Ramos (cell line): ENCODE measurements at regions not wholly inside any gene's neighbourhood (a gene's known extent, or its start where the extent isn't known, plus 50 kb on each side); places are given as distances from the start of the nearest gene placed in this dataset.
"Not testable (repeated sequence)": the region's sequence is repeated elsewhere in the genome, so short reads cannot be mapped to it uniquely, and the experiment has no call there.

Experiments
- in situ Hi-C: fragments of 300-500 bp; cut with MboI; formaldehyde crosslinking; loops from one replicate; pipeline ENCODE4 v1.14.3; 2022; ENCODE audit warnings: low sequenced_read_pairs; ENCODE audit not compliant: unreplicated experiment

- in situ Hi-C loops = no loop called here
Measured at GRCh38 chr5:152066784-152067183, 142.1 kb upstream of the GLRA1 start.

DNA sequence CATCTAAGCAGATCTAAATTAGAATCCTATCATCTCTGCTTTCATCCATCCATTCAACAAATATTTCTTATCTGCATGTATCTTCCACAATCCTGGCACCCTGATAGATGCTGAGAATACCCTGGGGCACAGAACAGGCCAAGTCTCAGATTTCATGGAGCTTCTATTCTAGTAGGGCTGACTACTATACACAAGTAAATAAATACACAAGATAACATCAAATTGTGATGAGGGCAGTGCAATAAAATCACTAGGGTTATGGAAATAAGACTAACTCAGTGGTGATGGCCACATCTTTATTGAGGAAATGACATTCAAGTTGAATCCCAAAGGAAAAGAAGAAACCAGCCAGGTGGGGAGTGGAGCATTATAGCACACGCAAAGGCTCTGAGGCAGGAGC lies 138.4 kb upstream of the GLRA1 start:
- in situ Hi-C loops = no loop called here

DNA sequence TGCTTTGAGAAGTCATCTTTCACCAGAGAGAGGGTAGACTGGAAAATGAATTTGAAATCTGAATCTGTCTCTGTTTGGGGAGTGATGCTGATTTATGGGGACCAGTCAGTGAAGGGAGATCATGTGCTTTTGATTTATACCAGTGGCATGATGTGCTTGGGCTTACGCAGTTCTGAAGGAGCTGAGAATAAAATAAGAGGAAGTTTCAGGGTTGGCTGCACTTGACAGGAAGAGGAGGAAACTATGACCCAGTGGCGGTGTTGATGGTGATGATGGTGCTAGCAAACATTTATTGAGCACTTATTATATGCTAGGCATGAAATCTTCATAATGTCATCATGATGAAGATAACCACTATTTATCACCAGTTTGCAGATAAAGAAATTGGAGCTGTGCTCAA lies 136.4 kb upstream of the GLRA1 start:
- in situ Hi-C loops = no loop called here

DNA sequence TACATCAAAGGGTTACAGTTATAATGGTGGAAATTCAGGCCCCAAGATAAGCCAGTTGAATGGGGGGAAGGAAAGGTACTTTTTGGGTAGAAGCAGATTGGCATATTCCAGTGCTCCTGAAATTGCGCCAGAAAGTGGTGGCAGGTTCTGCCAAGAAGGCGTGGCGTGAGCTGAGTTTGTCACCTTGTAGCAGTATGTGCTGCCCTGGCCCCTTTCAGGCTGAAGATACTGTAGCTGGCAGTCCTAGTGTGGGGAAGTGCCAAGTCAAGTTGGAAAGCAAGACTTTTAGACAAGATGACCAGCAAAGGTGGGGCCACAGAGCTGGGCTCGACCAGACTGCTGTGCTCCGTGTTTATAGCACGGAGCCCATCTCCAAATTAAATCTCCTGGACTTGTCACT lies 133.6 kb upstream of the GLRA1 start:
- in situ Hi-C loops = no loop called here

- in situ Hi-C loops = no loop called here
Measured at GRCh38 chr5:152056931-152057330, 132.3 kb upstream of the GLRA1 start.

DNA sequence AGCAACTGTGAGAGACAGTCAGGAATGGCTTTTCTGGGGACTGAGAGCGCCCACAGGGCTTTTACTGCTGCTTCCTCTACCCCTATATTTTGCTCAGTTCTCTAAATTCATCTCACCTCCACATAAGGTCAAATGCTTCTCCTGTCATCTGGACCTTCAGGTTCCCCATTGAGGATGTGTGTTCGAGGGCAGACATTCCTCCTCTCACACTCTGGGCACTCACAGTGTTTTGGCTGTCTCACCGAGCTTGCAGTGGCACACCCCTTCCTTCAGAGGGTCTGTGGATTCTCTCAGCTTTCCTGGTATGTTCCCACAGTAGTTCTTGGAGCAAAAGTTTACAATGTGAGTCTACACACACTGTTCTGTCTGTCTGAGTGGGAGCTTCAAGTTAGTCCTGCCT lies 127.8 kb upstream of the GLRA1 start:
- in situ Hi-C loops = no loop called here

GRCh38 chr5:152051499-152052454 lies 127.1 kb upstream of the GLRA1 start:
- in situ Hi-C loops = no loop called here

DNA sequence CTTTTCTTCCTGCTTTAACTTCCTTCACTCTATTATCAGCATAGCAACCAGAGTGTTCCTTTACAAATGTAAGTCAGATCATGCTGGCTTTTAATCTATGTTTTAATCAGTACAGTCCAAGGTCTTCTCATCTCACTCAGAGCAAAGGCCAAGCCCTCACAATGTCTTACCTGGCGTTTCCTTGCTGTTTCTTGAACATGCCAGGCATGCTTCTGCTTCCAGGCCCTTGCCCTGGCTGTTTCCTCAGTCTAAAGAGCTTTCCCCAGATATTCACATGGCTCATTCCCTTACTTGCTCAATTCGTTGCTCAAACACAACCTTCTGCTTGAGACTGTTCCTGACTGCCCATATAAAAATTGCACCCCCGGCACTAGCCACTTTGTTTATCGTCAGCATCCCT lies 121.7 kb upstream of the GLRA1 start:
- in situ Hi-C loops = no loop called here

DNA sequence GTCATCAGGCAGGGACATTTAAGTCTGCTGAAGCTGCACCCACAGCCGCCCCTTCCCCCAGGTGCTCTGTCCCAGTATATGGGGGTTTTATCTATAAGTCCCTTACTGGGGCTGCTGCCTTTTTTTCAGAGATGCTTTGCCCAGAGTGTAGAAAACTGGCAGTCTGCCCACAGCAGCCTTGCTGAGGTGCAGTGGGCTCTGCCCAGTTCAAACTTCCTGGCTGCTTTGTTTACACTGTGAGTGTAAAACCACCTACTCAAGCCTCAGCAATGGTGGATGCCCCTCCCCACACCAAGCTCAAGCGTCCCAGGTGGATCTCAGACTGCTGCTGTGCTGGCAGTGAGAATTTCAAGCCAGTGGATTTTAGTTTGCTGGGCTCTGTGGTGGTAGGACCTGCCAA lies 114.2 kb upstream of the GLRA1 start:
- in situ Hi-C loops = not testable (repeated sequence)

- in situ Hi-C loops = not testable (repeated sequence)
Measured at GRCh38 chr5:152026328-152027024, 101.8 kb upstream of the GLRA1 start.

GRCh38 chr5:152016421-152016820 lies 91.8 kb upstream of the GLRA1 start:
- in situ Hi-C loops = no loop called here

DNA sequence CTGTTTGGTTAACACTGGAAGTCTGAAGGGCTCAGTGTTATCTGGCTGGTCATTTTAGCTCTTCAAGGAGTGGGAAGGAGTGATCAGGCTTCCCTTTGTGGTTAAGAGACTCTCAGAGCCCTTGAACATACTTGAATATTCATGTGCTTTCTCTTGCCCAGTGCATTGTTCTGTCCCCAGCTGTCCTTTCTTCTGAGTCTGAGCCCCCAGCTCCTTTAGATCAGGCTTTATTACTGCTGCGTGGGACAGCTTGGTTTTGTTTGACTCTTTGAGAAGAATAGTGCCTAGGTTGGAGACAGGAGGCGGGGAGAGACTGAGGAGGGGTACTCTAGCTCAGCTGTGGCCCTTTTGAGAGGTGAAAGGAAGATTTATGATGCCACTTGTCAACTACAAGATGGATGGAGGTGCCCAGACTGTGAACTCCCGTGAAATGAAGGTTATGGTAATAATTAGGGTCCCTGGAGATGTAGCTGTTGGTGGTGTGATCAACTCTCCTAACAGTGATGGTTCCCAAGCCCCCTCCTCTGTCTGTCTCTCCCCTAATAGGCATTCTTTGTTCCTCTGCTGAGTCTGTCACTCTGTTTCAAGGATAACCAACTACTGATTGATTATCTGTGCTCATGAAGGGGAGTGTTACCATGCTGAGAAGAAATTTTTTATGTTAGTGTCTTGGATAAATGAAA lies 83.1 kb upstream of the GLRA1 start:
- in situ Hi-C loops = no loop called here

DNA sequence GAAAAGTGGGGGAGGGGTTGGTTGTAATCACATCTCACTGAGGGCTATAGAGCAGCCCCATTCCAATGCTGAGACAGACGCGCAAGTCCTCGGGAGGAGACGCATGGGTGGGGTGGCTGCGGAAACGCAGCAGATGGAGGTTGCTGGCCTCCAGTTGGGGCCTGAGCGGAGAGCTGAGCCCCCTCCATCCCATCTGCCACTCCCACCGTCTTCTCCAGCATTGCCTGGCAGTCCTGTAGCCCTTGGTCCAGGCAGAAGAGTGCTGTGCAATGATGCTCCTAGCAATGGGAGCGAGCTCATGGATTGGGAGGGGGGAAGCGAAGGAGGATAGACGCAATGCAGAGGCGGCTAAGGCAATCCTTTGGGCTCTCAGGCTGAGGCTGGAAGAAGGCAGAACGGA lies 79.4 kb upstream of the GLRA1 start:
- in situ Hi-C loops = no loop called here
